ENCODE measurements at regions not wholly inside any gene's neighbourhood (a gene's known extent, or its start where the extent isn't known, plus 50 kb on each side); places are given as distances from the start of the nearest gene placed in this dataset.

- TF ChIP-seq CTCF (conservative IDR thresholded peaks at IDR 0.05; ENCODE audit: low read depth in 2 of 2), result no peak
- no peak for TF ChIP-seq ZNF331 (CRISPR knock-in tag; IDR thresholded peaks at IDR 0.05; ENCODE audit: low read depth)
- TF ChIP-seq REST (IDR thresholded peaks at IDR 0.05; ENCODE audit: unreplicated experiment), result no peak
- TF ChIP-seq POLR2AphosphoS5 (IDR thresholded peaks at IDR 0.05; ENCODE audit: low read depth), result no peak
- no peak for TF ChIP-seq ZNF114 (CRISPR knock-in tag; IDR thresholded peaks at IDR 0.05)
- TF ChIP-seq EZH2 (IDR thresholded peaks at IDR 0.05; ENCODE audit: low read depth, unreplicated experiment), result no peak
- no peak for TF ChIP-seq EZH2phosphoT487 (IDR thresholded peaks at IDR 0.05; ENCODE audit: unreplicated experiment)
- TF ChIP-seq CREB1 (CRISPR knock-in tag; IDR thresholded peaks at IDR 0.05; ENCODE audit: low read depth), result no peak
- no peak for TF ChIP-seq JUNB (IDR thresholded peaks at IDR 0.05; ENCODE audit: unreplicated experiment)
- TF ChIP-seq NANOG (IDR thresholded peaks at IDR 0.05; ENCODE audit: borderline replicate concordance), result no peak
- no peak for TF ChIP-seq ZNF462 (CRISPR knock-in tag; IDR thresholded peaks at IDR 0.05)
- no peak for TF ChIP-seq ETS1 (IDR thresholded peaks at IDR 0.05)
- TF ChIP-seq STAT1 (IDR thresholded peaks at IDR 0.05; ENCODE audit: unreplicated experiment), result no peak
Observed at GRCh38 chr2:190827720-190828119, 52.9 kb upstream of the GLS start.

All from GM23338 (cell line).